ENCODE measurements at regions not wholly inside any gene's neighbourhood (a gene's known extent, or its start where the extent isn't known, plus 50 kb on each side); places are given as distances from the start of the nearest gene placed in this dataset.

GRCh38 chr17:13393841-13394710 is 207.7 kb downstream of the HS3ST3A1 start:
- BruUV-seq (replicated peaks), result no TSS peak
- no peak overlapping the region for H2AFZ ChIP-seq (ENCODE audit: low read depth, low read length)
- no peak overlapping the region for H3K27ac ChIP-seq (ENCODE audit: insufficient read depth, low read depth, low read length)
- FAIRE-seq, result no peak
- no peaks in the 10 kb centered on the region for H3K4me1 ChIP-seq (ENCODE audit: control insufficient read depth, extremely low read depth, insufficient read depth, low read length)
- H3K4me3 ChIP-seq (replicated peaks in 1 of 3; ENCODE audit: insufficient read depth in 1 of 3, low read depth in 1 of 3, low read length in 3 of 3), result no peak overlapping the region
- no peak for DNase-seq (ENCODE audit: low read depth, low spot score)
- ChIA-PET CTCF (no interaction called here), POLR2A (no interaction called here)
- no peak overlapping the region for H3K9ac ChIP-seq (replicated peaks; ENCODE audit: extremely low read depth, insufficient read depth, low read length)
- dilution Hi-C loops (cut with MboI; ENCODE audit: extremely low pct_ligation_motif_present, low sequenced_read_pairs) (no loop called here), intact Hi-C loops (cut with micrococcal nuclease) (no loop called here)
- no peaks in the 10 kb centered on the region for H4K20me1 ChIP-seq (replicated peaks; ENCODE audit: control insufficient read depth, extremely low read depth, insufficient read depth, low read length)
- no peaks in the 10 kb centered on the region for H3K36me3 ChIP-seq (ENCODE audit: control insufficient read depth in 2 of 2, extremely low read depth in 1 of 2, insufficient read depth in 2 of 2, low read length in 2 of 2)
- TF ChIP-seq POLR2AphosphoS5 (IDR thresholded peaks at IDR 0.05; ENCODE audit: insufficient read depth, low read depth, low read length) (no peak), EZH2 (IDR thresholded peaks at IDR 0.05; ENCODE audit: borderline replicate concordance, low read depth, low read length, severe bottlenecking) (no peak), CTCF (IDR thresholded peaks at IDR 0.05; ENCODE audit: extremely low read depth in 1 of 2, insufficient read depth in 1 of 2, low read depth in 1 of 2, low read length in 2 of 2) (no peak), MYC (IDR thresholded peaks at IDR 0.05; ENCODE audit: low read depth, low read length) (no peak), POLR2A (IDR thresholded peaks at IDR 0.05; ENCODE audit: low read depth, low read length) (no peak), MAX (IDR thresholded peaks at IDR 0.05; ENCODE audit: insufficient read depth, insufficient read length) (no peak), FOS (IDR thresholded peaks at IDR 0.05; ENCODE audit: borderline replicate concordance, insufficient read depth, low read length) (no peak), GATA2 (IDR thresholded peaks at IDR 0.05; ENCODE audit: insufficient read depth, insufficient read length, low read depth, low read length) (no peak), JUN (IDR thresholded peaks at IDR 0.05; ENCODE audit: borderline replicate concordance, insufficient read depth, insufficient read length, low read depth) (no peak)
- no peaks in the 10 kb centered on the region for H3K9me1 ChIP-seq (replicated peaks; ENCODE audit: control insufficient read depth, extremely low read depth, insufficient read depth, low read length)
- H3K4me2 ChIP-seq (ENCODE audit: insufficient read depth, low read length), result no peak overlapping the region
- H3K79me2 ChIP-seq (ENCODE audit: control insufficient read depth, insufficient read depth, low read length), result no peaks in the 10 kb centered on the region
- peaks cover 12% of the 10 kb centered on the region for H3K9me3 ChIP-seq (replicated peaks; ENCODE audit: control insufficient read depth, insufficient read depth, low read length)
- no peaks in the 10 kb centered on the region for H3K27me3 ChIP-seq (ENCODE audit: control insufficient read depth in 2 of 2, insufficient read depth in 2 of 2, low read length in 2 of 2)

Measured in endothelial cell of umbilical vein (primary cell).